ENCODE measurements at regions not wholly inside any gene's neighbourhood (a gene's known extent, or its start where the extent isn't known, plus 50 kb on each side); places are given as distances from the start of the nearest gene placed in this dataset.
A peak's percentile ranks its signal among the peaks of the same experiment; 100 is the strongest.

GRCh38 chr11:127628458-127628785, 627.9 kb upstream of the KIRREL3 start:
- Histone ChIP-seq H3K27ac (ENCODE audit: low read length) (no peak overlapping the region), H3K27me3 (ENCODE audit: insufficient read depth, low read depth, low read length) (no peaks in the 10 kb centered on the region), H3F3A (ENCODE audit: insufficient read depth, low read length, poor library complexity, severe bottlenecking) (no peaks in the 10 kb centered on the region), H4K20me1 (ENCODE audit: insufficient read depth) (no peaks in the 10 kb centered on the region), H3K79me2 (replicated peaks; ENCODE audit: insufficient read depth, low read length) (no peaks in the 10 kb centered on the region), H3K4me3 (ENCODE audit: low read length) (peak overlapping the region; percentile 10), H3K9me3 (ENCODE audit: low read length) (no peaks in the 10 kb centered on the region), H2AFZ (ENCODE audit: low read depth, low read length) (no peak overlapping the region), H3K36me3 (ENCODE audit: insufficient read depth, low read length) (no peaks in the 10 kb centered on the region), H3K4me2 (ENCODE audit: low read length) (no peak overlapping the region), H3K9me2 (ENCODE audit: insufficient read depth, low read length) (no peaks in the 10 kb centered on the region), H3K9ac (ENCODE audit: low read length) (no peak overlapping the region)
- no peak for TF ChIP-seq SMC3 (conservative IDR thresholded peaks at IDR 0.05; ENCODE audit: poor library complexity)
- peak; percentile 0 for TF ChIP-seq EP300 (conservative IDR thresholded peaks at IDR 0.05; ENCODE audit: poor library complexity, severe bottlenecking)
- TF ChIP-seq MXI1 (conservative IDR thresholded peaks at IDR 0.05; ENCODE audit: poor library complexity, severe bottlenecking) = no peak
- no peak for TF ChIP-seq CTCF (IDR thresholded peaks at IDR 0.05; ENCODE audit: poor library complexity, severe bottlenecking)
- no peak for TF ChIP-seq RAD21 (conservative IDR thresholded peaks at IDR 0.05)
- TF ChIP-seq POLR2AphosphoS5 (IDR thresholded peaks at IDR 0.05) = peak; percentile 4

GRCh38 chr11:127627629-127628457, 627.3 kb upstream of the KIRREL3 start:
- no peaks in the 10 kb centered on the region for H4K20me1 ChIP-seq (ENCODE audit: insufficient read depth)
- H2AFZ ChIP-seq (ENCODE audit: low read depth, low read length) = no peak overlapping the region
- no peaks in the 10 kb centered on the region for H3K9me2 ChIP-seq (ENCODE audit: insufficient read depth, low read length)
- H3F3A ChIP-seq (ENCODE audit: insufficient read depth, low read length, poor library complexity, severe bottlenecking) = no peaks in the 10 kb centered on the region
- H3K36me3 ChIP-seq (ENCODE audit: insufficient read depth, low read length) = no peaks in the 10 kb centered on the region
- H3K4me2 ChIP-seq (ENCODE audit: low read length) = no peak overlapping the region
- H3K79me2 ChIP-seq (replicated peaks; ENCODE audit: insufficient read depth, low read length) = no peaks in the 10 kb centered on the region
- H3K27ac ChIP-seq (ENCODE audit: low read length) = no peak overlapping the region
- TF ChIP-seq EP300 (conservative IDR thresholded peaks at IDR 0.05; ENCODE audit: poor library complexity, severe bottlenecking) (peak; percentile 27), POLR2AphosphoS5 (IDR thresholded peaks at IDR 0.05) (peak; percentile 27), RAD21 (conservative IDR thresholded peaks at IDR 0.05) (no peak)
- H3K9ac ChIP-seq (ENCODE audit: low read length) = no peak overlapping the region
- H3K27me3 ChIP-seq (ENCODE audit: insufficient read depth, low read depth, low read length) = no peaks in the 10 kb centered on the region
- H3K4me3 ChIP-seq (ENCODE audit: low read length) = peak overlapping the region; percentile 10
- no peaks in the 10 kb centered on the region for H3K9me3 ChIP-seq (ENCODE audit: low read length)

GRCh38 chr11:127627204-127627603, 626.6 kb upstream of the KIRREL3 start:
- no peaks in the 10 kb centered on the region for H4K20me1 ChIP-seq (ENCODE audit: insufficient read depth)
- no peak overlapping the region for H3K4me2 ChIP-seq (ENCODE audit: low read length)
- TF ChIP-seq EZH2 (IDR thresholded peaks at IDR 0.05; ENCODE audit: borderline replicate concordance, insufficient read depth, low read length, poor library complexity, severe bottlenecking) = no peak
- TF ChIP-seq MXI1 (conservative IDR thresholded peaks at IDR 0.05; ENCODE audit: poor library complexity, severe bottlenecking) = no peak
- no peak for TF ChIP-seq SMC3 (conservative IDR thresholded peaks at IDR 0.05; ENCODE audit: poor library complexity)
- no peak for TF ChIP-seq RAD21 (conservative IDR thresholded peaks at IDR 0.05)
- TF ChIP-seq TAF1 (IDR thresholded peaks at IDR 0.05; ENCODE audit: low read depth) = no peak
- no peak for TF ChIP-seq EP300 (conservative IDR thresholded peaks at IDR 0.05; ENCODE audit: poor library complexity, severe bottlenecking)
- no peak for TF ChIP-seq REST (IDR thresholded peaks at IDR 0.05; ENCODE audit: borderline replicate concordance)
- no peak for TF ChIP-seq CTCF (IDR thresholded peaks at IDR 0.05; ENCODE audit: poor library complexity, severe bottlenecking)
- TF ChIP-seq POLR2AphosphoS5 (IDR thresholded peaks at IDR 0.05) = no peak
- H3K9me2 ChIP-seq (ENCODE audit: insufficient read depth, low read length) = no peaks in the 10 kb centered on the region
- no peak overlapping the region for H3K4me3 ChIP-seq (ENCODE audit: low read length)
- H3K9me3 ChIP-seq (ENCODE audit: low read length) = no peaks in the 10 kb centered on the region
- H3K79me2 ChIP-seq (replicated peaks; ENCODE audit: insufficient read depth, low read length) = no peaks in the 10 kb centered on the region
- H2AFZ ChIP-seq (ENCODE audit: low read depth, low read length) = no peak overlapping the region
- H3K27me3 ChIP-seq (ENCODE audit: insufficient read depth, low read depth, low read length) = no peaks in the 10 kb centered on the region
- no peak overlapping the region for H3K9ac ChIP-seq (ENCODE audit: low read length)
- H3K36me3 ChIP-seq (ENCODE audit: insufficient read depth, low read length) = no peaks in the 10 kb centered on the region
- no peak overlapping the region for H3K27ac ChIP-seq (ENCODE audit: low read length)
- H3F3A ChIP-seq (ENCODE audit: insufficient read depth, low read length, poor library complexity, severe bottlenecking) = no peaks in the 10 kb centered on the region
